Endothelial cell of umbilical vein (primary cell): ENCODE measurements at regions not wholly inside any gene's neighbourhood (a gene's known extent, or its start where the extent isn't known, plus 50 kb on each side); places are given as distances from the start of the nearest gene placed in this dataset.

Source experiments
- BruUV-seq: library from RNA; stranded (reverse); fragments of 400-500 nt; replicated peaks from 2 replicates; lab custom pipeline; 2021; lab: Mats Ljungman, UMichigan
- CTCF ChIA-PET: fragments of 300-600, 350-600 bp; sonication (Branson Sonifier 250); formaldehyde crosslinking; loops from one replicate; lab custom pipeline; 2021; ENCODE audit warnings: antibody characterized with exemption, inconsistent platforms; lab: Charles Lee
- POLR2A ChIA-PET: fragments of 300-600, 350-600 bp; sonication (Branson Sonifier 250); formaldehyde crosslinking; loops from one replicate; lab custom pipeline; 2021; ENCODE audit warnings: antibody characterized with exemption, inconsistent platforms; lab: Charles Lee
- DNase-seq: peaks from one replicate; pipeline ENCODE4 v3.0.0-alpha.2; 2011; ENCODE audit warnings: low read depth, low spot score
- FAIRE-seq: peaks from 2 replicates; lab custom pipeline; 2011; peaks lifted over from hg19 to GRCh38; lab: Jason Lieb, UNC
- H2AFZ ChIP-seq: 2 replicates; pipeline ENCODE4 v1.6.0; 2012; ENCODE audit warnings: low read depth, low read length, control low read depth, inconsistent platforms
- H3K27ac ChIP-seq: 2 replicates; pipeline ENCODE4 v1.5.1; 2011; ENCODE audit warnings: low read depth, mild to moderate bottlenecking, control low read depth, low read length, moderate library complexity; ENCODE audit not compliant: insufficient read depth
- H3K27me3 ChIP-seq, 2 experiments: 2 replicates each; pipeline versions ENCODE4 v1.6.0 to v1.6.1; 2011; ENCODE audit warnings: low read length in 2 of 2, mixed read lengths in 1 of 2; ENCODE audit not compliant: control insufficient read depth in 2 of 2, insufficient read depth in 2 of 2
- H3K36me3 ChIP-seq, 2 experiments: 2 replicates in 1 of 2; 3 replicates in 1 of 2; pipeline ENCODE4 v1.5.1; 2011; ENCODE audit warnings: low read length in 2 of 2, mild to moderate bottlenecking in 1 of 2, moderate library complexity in 1 of 2; ENCODE audit not compliant: control insufficient read depth in 2 of 2, insufficient read depth in 2 of 2; ENCODE audit errors: extremely low read depth in 1 of 2
- H3K4me1 ChIP-seq: 3 replicates; pipeline ENCODE4 v1.5.1; 2011; ENCODE audit warnings: mild to moderate bottlenecking, low read length; ENCODE audit not compliant: control insufficient read depth, insufficient read depth; ENCODE audit errors: extremely low read depth
- H3K4me2 ChIP-seq: 2 replicates; pipeline ENCODE4 v1.6.1; 2011; ENCODE audit warnings: low read length, control low read depth, mixed read lengths; ENCODE audit not compliant: insufficient read depth
- H3K4me3 ChIP-seq, 3 experiments: fragments of 200-600 bp in 1 of 3; sonication (generic), shearing (Covaris generic) in 1 of 3; replicated peaks in 1 of 3; 2 replicates each; pipeline ENCODE4 v1.5.1; 2011 to 2016; ENCODE audit warnings: control low read depth in 3 of 3, low read length in 3 of 3, mild to moderate bottlenecking in 2 of 3, inconsistent platforms in 1 of 3, low read depth in 1 of 3, moderate library complexity in 1 of 3; ENCODE audit not compliant: insufficient read depth in 1 of 3
- H3K79me2 ChIP-seq: 2 replicates; pipeline ENCODE4 v1.6.0; 2012; ENCODE audit warnings: low read length, inconsistent platforms; ENCODE audit not compliant: control insufficient read depth, insufficient read depth
- H3K9ac ChIP-seq: replicated peaks from 2 replicates; pipeline ENCODE3; 2011; ENCODE audit warnings: low read length, control low read depth; ENCODE audit not compliant: insufficient read depth; ENCODE audit errors: extremely low read depth
- H3K9me1 ChIP-seq: replicated peaks from 3 replicates; pipeline ENCODE4 v1.6.0; 2011; ENCODE audit warnings: mild to moderate bottlenecking, low read length; ENCODE audit not compliant: control insufficient read depth, insufficient read depth; ENCODE audit errors: extremely low read depth
- H3K9me3 ChIP-seq: replicated peaks from 2 replicates; pipeline ENCODE4 v1.5.1; 2012; ENCODE audit warnings: low read length, inconsistent platforms; ENCODE audit not compliant: control insufficient read depth, insufficient read depth
- H4K20me1 ChIP-seq: replicated peaks from 2 replicates; pipeline ENCODE3; 2011; ENCODE audit warnings: mild to moderate bottlenecking, low read length; ENCODE audit not compliant: control insufficient read depth, insufficient read depth; ENCODE audit errors: extremely low read depth
- EZH2 ChIP-seq: IDR thresholded peaks from 2 replicates; pipeline ENCODE4 v1.6.1; 2012; ENCODE audit warnings: borderline replicate concordance, low read depth, mild to moderate bottlenecking, moderate library complexity, low read length, inconsistent platforms; ENCODE audit not compliant: severe bottlenecking
- FOS ChIP-seq: IDR thresholded peaks from 2 replicates; pipeline ENCODE4 v1.6.1; 2011; ENCODE audit warnings: mild to moderate bottlenecking, low read length, moderate library complexity, borderline replicate concordance; ENCODE audit not compliant: insufficient read depth
- GATA2 ChIP-seq: IDR thresholded peaks from 2 replicates; pipeline ENCODE4 v1.7.0; 2011; ENCODE audit warnings: low read depth, mild to moderate bottlenecking, moderate library complexity, mixed read lengths, low read length; ENCODE audit not compliant: insufficient read length, insufficient read depth
- JUN ChIP-seq: IDR thresholded peaks from 2 replicates; pipeline ENCODE4 v1.6.1; 2011; ENCODE audit warnings: borderline replicate concordance, low read depth; ENCODE audit not compliant: insufficient read length, insufficient read depth
- MYC ChIP-seq: IDR thresholded peaks from one replicate; pipeline ENCODE4 v1.6.1; 2011; ENCODE audit warnings: mild to moderate bottlenecking, low read depth, low read length
- POLR2A ChIP-seq: IDR thresholded peaks from 2 replicates; pipeline ENCODE4 v1.6.1; 2012; ENCODE audit warnings: low read depth, mild to moderate bottlenecking, control low read depth, low read length
- POLR2AphosphoS5 ChIP-seq: IDR thresholded peaks from 2 replicates; pipeline ENCODE4 v1.6.1; 2012; ENCODE audit warnings: low read depth, mild to moderate bottlenecking, control low read depth, low read length, moderate library complexity; ENCODE audit not compliant: insufficient read depth
- dilution Hi-C: fragments of 300-500 bp; cut with MboI; formaldehyde crosslinking; loops from one replicate; pipeline ENCODE4 v1.15.0; 2019; ENCODE audit warnings: low sequenced_read_pairs; ENCODE audit not compliant: extremely low pct_ligation_motif_present
- intact Hi-C: fragments of 100-400 bp; cut with micrococcal nuclease; formaldehyde crosslinking; loops from one replicate; pipeline ENCODE4 v1.10.0; 2022
- TF ChIP-seq, protein P1 (sequence below), 2 donors: IDR thresholded peaks; 1 replicate in 1 of 2; 2 replicates in 1 of 2; pipeline ENCODE4 v1.5.1; 2011; ENCODE audit warnings: low read length in 2 of 2, mild to moderate bottlenecking in 2 of 2, moderate library complexity in 2 of 2, control low read depth in 1 of 2, inconsistent platforms in 1 of 2, low read depth in 1 of 2; ENCODE audit not compliant: insufficient read depth in 1 of 2; ENCODE audit errors: extremely low read depth in 1 of 2
- TF ChIP-seq, protein P2 (sequence below): IDR thresholded peaks from 2 replicates; pipeline ENCODE4 v1.6.1; 2011; ENCODE audit not compliant: insufficient read depth, insufficient read length

DNA sequence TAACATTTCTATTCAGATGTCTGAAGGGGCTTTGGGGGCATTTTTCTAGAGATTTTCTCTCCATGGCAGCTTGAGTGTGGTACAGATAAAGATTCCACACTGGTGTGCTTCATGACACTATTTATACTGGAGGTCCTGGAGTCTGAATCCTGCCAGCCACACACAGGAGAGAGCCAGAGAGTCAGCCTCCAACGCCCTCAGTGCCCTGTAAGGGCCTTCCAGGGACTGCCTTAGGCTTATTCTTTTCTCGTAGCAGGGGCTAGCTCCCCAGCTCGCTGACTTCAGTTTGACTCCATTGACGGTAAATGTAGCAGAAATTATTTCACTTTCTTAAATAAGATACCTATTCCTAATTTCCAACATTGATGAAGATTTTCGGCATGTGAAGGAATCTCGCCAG is 100.9 kb downstream of the VSTM2A start:
- FAIRE-seq (no peak), DNase-seq (no peak)
- ChIA-PET CTCF (no interaction called here), POLR2A (no interaction called here)
- dilution Hi-C loops (no loop called here), intact Hi-C loops (no loop called here)
- Histone ChIP-seq H4K20me1 (no peaks in the 10 kb centered on the region), H3K4me1 (no peaks in the 10 kb centered on the region), H3K9ac (no peak overlapping the region), H3K27ac (no peak overlapping the region), H2AFZ (no peak overlapping the region), H3K79me2 (no peaks in the 10 kb centered on the region), H3K4me3 (no peak overlapping the region), H3K36me3 (no peaks in the 10 kb centered on the region), H3K9me1 (no peaks in the 10 kb centered on the region), H3K27me3 (no peaks in the 10 kb centered on the region), H3K9me3 (no peaks in the 10 kb centered on the region), H3K4me2 (no peak overlapping the region)
- TF ChIP-seq POLR2AphosphoS5 = no peak
- TF ChIP-seq, protein P1, sequence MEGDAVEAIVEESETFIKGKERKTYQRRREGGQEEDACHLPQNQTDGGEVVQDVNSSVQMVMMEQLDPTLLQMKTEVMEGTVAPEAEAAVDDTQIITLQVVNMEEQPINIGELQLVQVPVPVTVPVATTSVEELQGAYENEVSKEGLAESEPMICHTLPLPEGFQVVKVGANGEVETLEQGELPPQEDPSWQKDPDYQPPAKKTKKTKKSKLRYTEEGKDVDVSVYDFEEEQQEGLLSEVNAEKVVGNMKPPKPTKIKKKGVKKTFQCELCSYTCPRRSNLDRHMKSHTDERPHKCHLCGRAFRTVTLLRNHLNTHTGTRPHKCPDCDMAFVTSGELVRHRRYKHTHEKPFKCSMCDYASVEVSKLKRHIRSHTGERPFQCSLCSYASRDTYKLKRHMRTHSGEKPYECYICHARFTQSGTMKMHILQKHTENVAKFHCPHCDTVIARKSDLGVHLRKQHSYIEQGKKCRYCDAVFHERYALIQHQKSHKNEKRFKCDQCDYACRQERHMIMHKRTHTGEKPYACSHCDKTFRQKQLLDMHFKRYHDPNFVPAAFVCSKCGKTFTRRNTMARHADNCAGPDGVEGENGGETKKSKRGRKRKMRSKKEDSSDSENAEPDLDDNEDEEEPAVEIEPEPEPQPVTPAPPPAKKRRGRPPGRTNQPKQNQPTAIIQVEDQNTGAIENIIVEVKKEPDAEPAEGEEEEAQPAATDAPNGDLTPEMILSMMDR (IDR thresholded peaks at IDR 0.05; ENCODE audit: extremely low read depth in 1 of 2, insufficient read depth in 1 of 2, low read depth in 1 of 2, low read length in 2 of 2) = no peak
- TF ChIP-seq MYC = no peak
- TF ChIP-seq JUN = no peak
- TF ChIP-seq GATA2 = no peak
- no TSS peak for BruUV-seq

DNA sequence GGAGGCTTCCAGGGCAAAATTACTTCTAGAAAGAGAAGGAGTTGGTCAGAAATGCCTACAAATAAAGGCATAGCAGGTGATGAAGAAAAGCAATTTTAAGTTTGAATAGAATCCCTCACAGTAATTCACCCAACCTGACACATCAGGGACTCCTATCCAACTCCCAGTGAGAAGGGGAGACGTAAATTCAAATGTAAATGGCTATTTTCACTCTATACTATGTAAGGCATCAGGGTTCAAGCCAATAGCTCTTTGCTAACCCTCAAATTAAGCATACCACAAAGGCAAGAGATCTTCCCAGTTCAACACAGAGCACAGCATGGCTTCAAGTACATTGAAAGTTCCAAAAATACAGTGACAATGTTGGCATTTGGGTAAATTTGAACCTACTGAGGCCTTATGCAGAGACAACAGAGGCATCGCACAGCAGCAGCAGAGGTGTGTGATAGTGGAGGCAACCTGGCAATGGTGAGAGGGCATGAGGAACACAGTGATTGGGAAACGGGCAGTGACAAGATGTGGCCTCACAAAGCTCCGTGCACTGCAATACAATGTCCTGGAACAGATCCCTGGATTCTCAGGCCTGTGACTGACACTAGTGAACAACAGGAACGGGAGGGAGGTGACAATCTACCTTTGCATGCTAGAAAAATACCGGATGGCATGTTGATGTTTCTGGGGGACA is 95.7 kb downstream of the VSTM2A start:
- H2AFZ ChIP-seq = no peak overlapping the region
- POLR2A ChIA-PET = no interaction called here
- CTCF ChIA-PET = no interaction called here
- H3K36me3 ChIP-seq = no peaks in the 10 kb centered on the region
- H3K4me1 ChIP-seq = no peaks in the 10 kb centered on the region
- no peaks in the 10 kb centered on the region for H3K79me2 ChIP-seq
- H3K9ac ChIP-seq = no peak overlapping the region
- FAIRE-seq = no peak
- H3K27me3 ChIP-seq = no peaks in the 10 kb centered on the region
- no TSS peak for BruUV-seq
- TF ChIP-seq JUN = no peak
- TF ChIP-seq, protein P1 (IDR thresholded peaks at IDR 0.05; ENCODE audit: extremely low read depth in 1 of 2, insufficient read depth in 1 of 2, low read depth in 1 of 2, low read length in 2 of 2) = no peak
- no peak for TF ChIP-seq POLR2AphosphoS5
- no peak for TF ChIP-seq GATA2
- no peak for TF ChIP-seq MYC
- no peak for TF ChIP-seq POLR2A
- TF ChIP-seq FOS = no peak
- TF ChIP-seq, protein P2, sequence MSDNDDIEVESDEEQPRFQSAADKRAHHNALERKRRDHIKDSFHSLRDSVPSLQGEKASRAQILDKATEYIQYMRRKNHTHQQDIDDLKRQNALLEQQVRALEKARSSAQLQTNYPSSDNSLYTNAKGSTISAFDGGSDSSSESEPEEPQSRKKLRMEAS = no peak
- no peak for TF ChIP-seq EZH2
- no peaks in the 10 kb centered on the region for H4K20me1 ChIP-seq
- H3K9me1 ChIP-seq = no peaks in the 10 kb centered on the region
- intact Hi-C loops = no loop called here
- no peak for DNase-seq
- no peak overlapping the region for H3K27ac ChIP-seq
- no peak overlapping the region for H3K4me2 ChIP-seq
- no peaks in the 10 kb centered on the region for H3K9me3 ChIP-seq
- H3K4me3 ChIP-seq = no peak overlapping the region
- dilution Hi-C loops = no loop called here
